PC-3 (cell line): ENCODE measurements at regions not wholly inside any gene's neighbourhood (a gene's known extent, or its start where the extent isn't known, plus 50 kb on each side); places are given as distances from the start of the nearest gene placed in this dataset.

ENCODE experiments used
- ATAC-seq: fragments of 200-7000 bp; cut with Tn5 transposase; 2 replicates; pipeline ENCODE4 v1.9.1; 2020; ENCODE audit warnings: mild to moderate bottlenecking, moderate library complexity
- BruUV-seq: library from RNA; stranded (reverse); fragments of 400-500 nt; replicated peaks from 2 replicates; lab custom pipeline; 2021; lab: Mats Ljungman, UMichigan
- CTCF ChIA-PET: fragments of 300-600 bp; sonication (Branson Sonifier 250); formaldehyde crosslinking; loops from one replicate; lab custom pipeline; 2022; ENCODE audit warnings: antibody characterized with exemption; lab: Charles Lee
- POLR2A ChIA-PET: fragments of 300-600 bp; sonication (Branson Sonifier 250); formaldehyde crosslinking; loops from one replicate; lab custom pipeline; 2022; ENCODE audit warnings: antibody characterized with exemption; ENCODE audit not compliant: unreplicated experiment; lab: Charles Lee
- DNase-seq: peaks from one replicate; pipeline ENCODE4 v3.0.0-alpha.2; 2015
- H2AFZ ChIP-seq: fragments of 300-600 bp; sonication (generic); 2 replicates; pipeline ENCODE4 v1.6.0; 2016; ENCODE audit warnings: antibody characterized with exemption, low read length
- H3F3A ChIP-seq: fragments of 300-600 bp; sonication (generic); one replicate; pipeline ENCODE4 v1.6.0; 2017; ENCODE audit warnings: antibody characterized with exemption, low read length, control low read depth, mild to moderate bottlenecking; ENCODE audit not compliant: unreplicated experiment
- H3K27ac ChIP-seq: fragments of 300-600 bp; sonication (generic); 2 replicates; pipeline ENCODE4 v1.5.1; 2016; ENCODE audit warnings: mild to moderate bottlenecking, low read length
- H3K27me3 ChIP-seq: fragments of 300-600 bp; sonication (generic); 2 replicates; pipeline ENCODE4 v1.6.1; 2016; ENCODE audit warnings: low read length, mixed read lengths
- H3K36me3 ChIP-seq: fragments of 300-600 bp; sonication (generic); 2 replicates; pipeline ENCODE4 v1.6.1; 2016; ENCODE audit warnings: low read depth, mixed run types, low read length, mixed read lengths
- H3K4me1 ChIP-seq: fragments of 300-600 bp; sonication (generic); 2 replicates; pipeline ENCODE4 v1.5.1; 2016; ENCODE audit warnings: low read length; ENCODE audit not compliant: insufficient read depth
- H3K4me2 ChIP-seq: fragments of 300-600 bp; sonication (generic); 2 replicates; pipeline ENCODE4 v1.6.0; 2016; ENCODE audit warnings: low read length
- H3K4me3 ChIP-seq: fragments of 300-600 bp; sonication (generic); 2 replicates; pipeline ENCODE4 v1.5.1; 2016; ENCODE audit warnings: mild to moderate bottlenecking, low read length, mixed read lengths
- H3K79me2 ChIP-seq: fragments of 300-600 bp; sonication (generic); 2 replicates; pipeline ENCODE4 v1.6.1; 2017; ENCODE audit warnings: low read length, mixed read lengths
- H3K9ac ChIP-seq: fragments of 300-600 bp; sonication (generic); 2 replicates; pipeline ENCODE4 v1.6.0; 2016; ENCODE audit warnings: mild to moderate bottlenecking, low read length
- H3K9me2 ChIP-seq: fragments of 300-600 bp; sonication (generic); replicated peaks from 2 replicates; pipeline ENCODE4 v1.6.1; 2016; ENCODE audit warnings: mixed run types, low read length, mixed read lengths
- H3K9me3 ChIP-seq: fragments of 300-600 bp; sonication (generic); 2 replicates; pipeline ENCODE4 v1.6.1; 2016; ENCODE audit warnings: low read length, mixed read lengths
- H4K20me1 ChIP-seq: fragments of 300-600 bp; sonication (generic); 2 replicates; pipeline ENCODE4 v1.6.1; 2016; ENCODE audit warnings: low read length, mixed read lengths
- EZH2 ChIP-seq: fragments of 300-600 bp; sonication (generic); IDR thresholded peaks from one replicate; pipeline ENCODE4 v1.6.1; 2017; ENCODE audit warnings: antibody characterized with exemption, mild to moderate bottlenecking, low read length; ENCODE audit not compliant: unreplicated experiment
- EZH2phosphoT487 ChIP-seq: fragments of 300-600 bp; sonication (generic); IDR thresholded peaks from 2 replicates; pipeline ENCODE4 v1.6.1; 2018; ENCODE audit warnings: mild to moderate bottlenecking, antibody characterized with exemption, low read length, borderline replicate concordance
- intact Hi-C: fragments of 100-400 bp; cut with micrococcal nuclease; formaldehyde crosslinking; loops from 2 replicates; pipeline ENCODE4 v1.9.0; 2023
- TF ChIP-seq, protein P1 (sequence below): fragments of 300-600 bp; sonication (generic); conservative IDR thresholded peaks from 2 replicates; pipeline ENCODE4 v1.5.1; 2017; ENCODE audit warnings: antibody characterized with exemption, low read depth, mild to moderate bottlenecking, low read length

- H3K27ac ChIP-seq = peak overlapping the region; percentile 71
- ChIA-PET CTCF (no interaction called here), POLR2A (interaction anchor here (0.6 kb wide), 1 partner anchor 165 kb away, joined by 3 read pairs; no protein-coding TSS in a partner anchor)
- H3K27me3 ChIP-seq = no peaks in the 10 kb centered on the region
- peaks cover 56% of the 10 kb centered on the region for H3K4me1 ChIP-seq
- no peaks in the 10 kb centered on the region for H3K9me3 ChIP-seq
- no peak for ATAC-seq
- 0 out of 2 replicates have a peak overlapping the region, but pooled peaks have one; percentile 34 for H3K9ac ChIP-seq
- H3K4me2 ChIP-seq = no peak overlapping the region
- no peak overlapping the region for H2AFZ ChIP-seq
- DNase-seq = no peak
- H3K4me3 ChIP-seq = no peak overlapping the region
- H3K9me2 ChIP-seq = no peaks in the 10 kb centered on the region
- H3K79me2 ChIP-seq = no peaks in the 10 kb centered on the region
- no peak for TF ChIP-seq EZH2
- H3F3A ChIP-seq = no peaks in the 10 kb centered on the region
- H4K20me1 ChIP-seq = no peaks in the 10 kb centered on the region
- no TSS peak for BruUV-seq
- intact Hi-C loops = no loop called here
- H3K36me3 ChIP-seq = no peaks in the 10 kb centered on the region
Observed at GRCh38 chr13:44271915-44272341, 101.7 kb upstream of the SERP2 start.

GRCh38 chr13:44272692-44273091, 100.9 kb upstream of the SERP2 start:
- H3K4me1 ChIP-seq = peaks cover 49% of the 10 kb centered on the region
- H3K4me2 ChIP-seq = no peak overlapping the region
- H3K4me3 ChIP-seq = no peak overlapping the region
- ChIA-PET CTCF (no interaction called here), POLR2A (no interaction called here)
- ATAC-seq = no peak
- TF ChIP-seq EZH2 = no peak
- TF ChIP-seq, protein P1, sequence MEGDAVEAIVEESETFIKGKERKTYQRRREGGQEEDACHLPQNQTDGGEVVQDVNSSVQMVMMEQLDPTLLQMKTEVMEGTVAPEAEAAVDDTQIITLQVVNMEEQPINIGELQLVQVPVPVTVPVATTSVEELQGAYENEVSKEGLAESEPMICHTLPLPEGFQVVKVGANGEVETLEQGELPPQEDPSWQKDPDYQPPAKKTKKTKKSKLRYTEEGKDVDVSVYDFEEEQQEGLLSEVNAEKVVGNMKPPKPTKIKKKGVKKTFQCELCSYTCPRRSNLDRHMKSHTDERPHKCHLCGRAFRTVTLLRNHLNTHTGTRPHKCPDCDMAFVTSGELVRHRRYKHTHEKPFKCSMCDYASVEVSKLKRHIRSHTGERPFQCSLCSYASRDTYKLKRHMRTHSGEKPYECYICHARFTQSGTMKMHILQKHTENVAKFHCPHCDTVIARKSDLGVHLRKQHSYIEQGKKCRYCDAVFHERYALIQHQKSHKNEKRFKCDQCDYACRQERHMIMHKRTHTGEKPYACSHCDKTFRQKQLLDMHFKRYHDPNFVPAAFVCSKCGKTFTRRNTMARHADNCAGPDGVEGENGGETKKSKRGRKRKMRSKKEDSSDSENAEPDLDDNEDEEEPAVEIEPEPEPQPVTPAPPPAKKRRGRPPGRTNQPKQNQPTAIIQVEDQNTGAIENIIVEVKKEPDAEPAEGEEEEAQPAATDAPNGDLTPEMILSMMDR = no peak
- TF ChIP-seq EZH2phosphoT487 = no peak
- intact Hi-C loops = no loop called here
- no peak for DNase-seq
- no peak overlapping the region for H3K9ac ChIP-seq
- H2AFZ ChIP-seq = no peak overlapping the region
- no peaks in the 10 kb centered on the region for H3K9me3 ChIP-seq
- H3K27ac ChIP-seq = no peak overlapping the region
- H3K36me3 ChIP-seq = no peaks in the 10 kb centered on the region
- H3K9me2 ChIP-seq = no peaks in the 10 kb centered on the region
- BruUV-seq = no TSS peak
- H3F3A ChIP-seq = no peaks in the 10 kb centered on the region
- H4K20me1 ChIP-seq = no peaks in the 10 kb centered on the region
- no peaks in the 10 kb centered on the region for H3K27me3 ChIP-seq
- no peaks in the 10 kb centered on the region for H3K79me2 ChIP-seq

DNA sequence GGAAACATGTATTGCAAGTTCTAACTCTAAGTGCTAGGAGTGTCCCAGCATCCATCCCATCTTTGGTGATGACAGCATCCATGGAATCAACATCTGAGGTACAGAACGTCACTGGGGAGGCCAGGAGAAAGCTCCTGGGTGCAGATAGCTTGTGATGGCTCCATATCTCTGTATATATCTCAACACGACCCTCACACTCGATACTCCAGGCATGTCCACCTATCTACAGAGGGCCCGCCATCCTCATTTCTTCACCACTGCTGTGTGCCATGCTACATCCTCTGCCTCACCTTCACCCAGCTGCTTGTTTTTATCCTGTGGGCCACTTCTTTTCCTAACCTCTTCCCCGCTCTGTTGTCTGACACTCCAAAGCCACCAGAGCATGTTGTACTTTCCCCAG, 100.4 kb upstream of the SERP2 start:
- Histone ChIP-seq H3K9ac (no peak overlapping the region), H3F3A (no peaks in the 10 kb centered on the region), H3K79me2 (no peaks in the 10 kb centered on the region), H3K4me3 (no peak overlapping the region), H3K27me3 (no peaks in the 10 kb centered on the region), H3K4me2 (no peak overlapping the region), H3K36me3 (no peaks in the 10 kb centered on the region), H4K20me1 (no peaks in the 10 kb centered on the region), H3K9me3 (no peaks in the 10 kb centered on the region), H3K4me1 (peaks cover 49% of the 10 kb centered on the region), H2AFZ (no peak overlapping the region), H3K27ac (no peak overlapping the region), H3K9me2 (no peaks in the 10 kb centered on the region)
- ChIA-PET CTCF (no interaction called here), POLR2A (no interaction called here)
- BruUV-seq = no TSS peak
- ATAC-seq (no peak), DNase-seq (no peak)
- intact Hi-C loops = no loop called here
- TF ChIP-seq, protein P1 = no peak
- TF ChIP-seq EZH2phosphoT487 (no peak), EZH2 (no peak)
